Heart left ventricle (tissue), 16 donors: ENCODE measurements at regions not wholly inside any gene's neighbourhood (a gene's known extent, or its start where the extent isn't known, plus 50 kb on each side); places are given as distances from the start of the nearest gene placed in this dataset.
A peak's percentile ranks its signal among the peaks of the same experiment; 100 is the strongest.

ENCODE experiments used
- ATAC-seq, 4 donors: fragments of 200-7000 bp; cut with Tn5 transposase; one replicate each; pipeline ENCODE4 v1.9.1; 2020 to 2022; ENCODE audit warnings: moderate library complexity in 4 of 4, mild to moderate bottlenecking in 3 of 4, moderate number of reproducible peaks in 1 of 4
- DNase-seq, 5 donors: peaks; one replicate each; pipeline ENCODE4 v3.0.0-alpha.2; 2020
- H3K27ac ChIP-seq, 12 donors: fragments of 200-600 bp; sonication (generic) in 4 of 12; one replicate each; pipeline versions ENCODE4 v1.5.0 to v1.8.0; 2016 to 2022; ENCODE audit warnings: mild to moderate bottlenecking in 2 of 12
- H3K27me3 ChIP-seq, 9 donors: fragments of 200-600 bp; sonication (generic) in 2 of 9; one replicate each; pipeline versions ENCODE4 v1.5.1 to v1.8.0; 2016 to 2022; ENCODE audit warnings: mild to moderate bottlenecking in 3 of 9
- H3K36me3 ChIP-seq, 9 donors: fragments of 200-600 bp; sonication (generic) in 2 of 9; one replicate each; pipeline versions ENCODE4 v1.5.0 to v1.8.0; 2018 to 2022; ENCODE audit warnings: mild to moderate bottlenecking in 2 of 9
- H3K4me1 ChIP-seq, 12 donors: fragments of 200-600 bp; sonication (generic) in 4 of 12; one replicate each; pipeline versions ENCODE4 v1.5.0 to v1.8.0; 2016 to 2022; ENCODE audit warnings: mild to moderate bottlenecking in 3 of 12
- H3K4me3 ChIP-seq, 12 donors: fragments of 200-600 bp; sonication (generic) in 4 of 12; one replicate each; pipeline versions ENCODE4 v1.5.0 to v1.8.0; 2017 to 2022; ENCODE audit warnings: mild to moderate bottlenecking in 9 of 12, moderate library complexity in 4 of 12
- H3K9me3 ChIP-seq, 12 donors: fragments of 200-600 bp; sonication (generic) in 4 of 12; one replicate each; pipeline versions ENCODE4 v1.5.0 to v1.8.0; 2016 to 2022; ENCODE audit warnings: mild to moderate bottlenecking in 1 of 12
- CTCF ChIP-seq, 12 donors: fragments of 200-600 bp; sonication (generic) in 4 of 12; IDR thresholded peaks; one replicate each; pipeline versions ENCODE4 v1.5.0 to v1.8.0; 2018 to 2022; ENCODE audit warnings: antibody characterized with exemption in 12 of 12, mild to moderate bottlenecking in 5 of 12
- POLR2A ChIP-seq, 2 donors: fragments of 450-650 bp; IDR thresholded peaks; one replicate each; pipeline ENCODE4 v1.6.1; 2017; ENCODE audit warnings: antibody characterized with exemption in 2 of 2, mild to moderate bottlenecking in 2 of 2, moderate library complexity in 2 of 2
- WGBS, 4 donors: extraction: QIAGEN DNeasy Blood & Tissue Kit in 2 of 4; methylation state at CpG; one replicate each; pipeline versions ENCODE4 v1.1.5 to v1.1.7; 2013 to 2018; 5-methylcytosine and 5-hydroxymethylcytosine counted together
- intact Hi-C, 10 donors: fragments of 100-400 bp; cut with DNase I; formaldehyde crosslinking; loops; one replicate each; pipeline versions ENCODE4 v1.11.1 to v1.14.2; 2022
- donor health status: ischemic (EF 13 %, LVEDD 7.1; RV severe dilation, severe dysfunction).
- donor health status: healthy with polysubstance abuse.
- donor health status: DM: no; HTN: yes; CAD: no.
- donor health status: DM: no; HTN: no; CAD: no.
- donor health status: ischemic (EF 25% LVEDD 6.9; RV normal size, moderate dysfunction).
- donor health status: ischemic (EF 25% LVEDD 5.7; RV mildly dilated, moderate dysfunction).
- donor health status: healthy.
- donor health status: DM: yes; HTN: yes; CAD: no.
- donor health status: ischemic (EF 35%, LVEDD 5.7; RV mildly dilated, moderate dysfunction).
- donor health status: nonischemic (EF 11% LVEDD 7.7; RV severe dilation, severe dysfunction).
- donor health status: DM: yes; HTN: yes; CAD: no.
- donor health status: PGD.
- donor health status: ischemic (EF 29% LVEDD 5.4; RV normal size, mild dysfunction).
- donor health status: nonischemic (EF 23%, LVEDD 6.1; RV moderate dilation, normal function).

DNA sequence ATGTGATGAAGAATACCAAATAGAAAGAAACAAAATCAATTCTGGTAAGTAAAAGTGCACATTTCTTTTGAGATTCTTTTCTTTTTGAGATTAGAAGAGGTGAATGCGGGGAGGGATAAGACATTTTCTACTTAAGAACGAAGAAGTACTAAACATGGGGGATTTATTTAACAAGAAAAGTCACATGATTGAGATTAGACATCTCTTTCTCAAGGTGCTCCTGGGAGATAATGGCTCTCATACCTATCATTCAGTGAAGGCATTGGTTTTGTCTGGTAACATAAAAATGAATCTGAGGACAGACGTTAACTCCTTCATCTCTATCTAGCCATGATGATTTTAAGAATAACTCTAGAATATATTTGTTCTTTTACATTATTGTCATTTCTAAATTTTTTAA is 147.9 kb upstream of the SAMSN1 start:
- WGBS, 4 donors, result 87 to 94% (median 88%) methylated on average over 3 of the region's 3 CpGs
- no peaks in the 10 kb centered on the region for H3K4me1 ChIP-seq
- no peak for DNase-seq
- H3K36me3 ChIP-seq, result no peaks in the 10 kb centered on the region
- ATAC-seq, result no peak
- H3K27ac ChIP-seq, result no peak overlapping the region
- H3K9me3 ChIP-seq, result no peaks in the 10 kb centered on the region
- H3K27me3 ChIP-seq, result no peaks in the 10 kb centered on the region
- no peak for TF ChIP-seq POLR2A (IDR thresholded peaks at IDR 0.05)
- TF ChIP-seq CTCF (IDR thresholded peaks at IDR 0.05), result no peak
- no peak overlapping the region for H3K4me3 ChIP-seq
- intact Hi-C loops, result no loop called here

GRCh38 chr21:14691914-14692313 is 145.8 kb upstream of the SAMSN1 start:
- Histone ChIP-seq H3K27me3 (no peaks in the 10 kb centered on the region), H3K4me3 (no peak overlapping the region), H3K9me3 (no peaks in the 10 kb centered on the region), H3K27ac (no peak overlapping the region), H3K4me1 (peaks cover 0 to 18% (median 0%) of the 10 kb centered on the region in 12 donors), H3K36me3 (no peaks in the 10 kb centered on the region)
- DNase-seq, result no peak
- TF ChIP-seq POLR2A (IDR thresholded peaks at IDR 0.05), result no peak
- WGBS, 4 donors, result 58 to 60% (median 59%) methylated on average over 5 of the region's 5 CpGs
- intact Hi-C loops, result no loop called here
- no peak for ATAC-seq

GRCh38 chr21:14690886-14691285 is 144.8 kb upstream of the SAMSN1 start:
- Histone ChIP-seq H3K27me3 (no peaks in the 10 kb centered on the region), H3K36me3 (no peaks in the 10 kb centered on the region), H3K4me1 (peaks cover 0 to 28% (median 0%) of the 10 kb centered on the region in 12 donors), H3K27ac (no peak overlapping the region), H3K9me3 (no peaks in the 10 kb centered on the region), H3K4me3 (no peak overlapping the region)
- 75 to 90% (median 79%) methylated on average over 2 of the region's 2 CpGs for WGBS, 4 donors
- ATAC-seq, result no peak
- intact Hi-C loops, result no loop called here
- no peak for DNase-seq
- TF ChIP-seq POLR2A (IDR thresholded peaks at IDR 0.05), result no peak
- no peak for TF ChIP-seq CTCF (IDR thresholded peaks at IDR 0.05)

DNA sequence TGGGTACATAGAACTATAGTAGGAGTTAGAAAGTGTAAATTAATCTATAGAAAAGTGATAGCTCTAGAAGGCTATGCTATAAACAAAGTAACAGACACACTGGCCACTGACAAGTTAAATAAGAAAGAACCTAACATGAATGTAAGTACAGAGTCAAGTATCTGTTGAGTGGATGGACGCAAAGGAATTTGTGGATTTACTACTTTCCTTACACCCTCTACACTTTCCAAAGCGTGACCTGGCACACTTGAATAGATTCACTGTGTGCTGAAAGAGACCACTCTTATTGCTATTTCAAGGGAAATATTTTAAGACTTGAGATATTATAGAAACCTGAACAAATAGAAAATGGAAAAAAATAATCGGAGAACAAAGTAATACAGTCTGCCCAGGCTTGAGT is 142.8 kb upstream of the SAMSN1 start:
- Histone ChIP-seq H3K36me3 (no peaks in the 10 kb centered on the region), H3K27ac (no peak overlapping the region), H3K9me3 (no peaks in the 10 kb centered on the region), H3K4me3 (no peak overlapping the region), H3K4me1 (peaks cover 0 to 47% (median 0%) of the 10 kb centered on the region in 12 donors), H3K27me3 (no peaks in the 10 kb centered on the region)
- no peak for ATAC-seq
- no peak for TF ChIP-seq CTCF (IDR thresholded peaks at IDR 0.05)
- no peak for TF ChIP-seq POLR2A (IDR thresholded peaks at IDR 0.05)
- DNase-seq, result no peak
- WGBS, 4 donors, result 79 to 83% (median 82%) methylated on average over 3 of the region's 3 CpGs
- intact Hi-C loops, result no loop called here

GRCh38 chr21:14688412-14688811 is 142.3 kb upstream of the SAMSN1 start:
- no peaks in the 10 kb centered on the region for H3K27me3 ChIP-seq
- no peaks in the 10 kb centered on the region for H3K36me3 ChIP-seq
- intact Hi-C loops, result no loop called here
- TF ChIP-seq POLR2A (IDR thresholded peaks at IDR 0.05), result no peak
- peaks cover 0 to 51% (median 0%) of the 10 kb centered on the region in 12 donors for H3K4me1 ChIP-seq
- peak overlapping the region in 1 of 12 donors; percentile 88 for H3K27ac ChIP-seq
- H3K4me3 ChIP-seq, result no peak overlapping the region
- WGBS, 4 donors, result 82 to 90% (median 86%) methylated on average over 3 of the region's 3 CpGs
- no peaks in the 10 kb centered on the region for H3K9me3 ChIP-seq
- no peak for DNase-seq
- no peak for ATAC-seq
